Loucy (cell line): ENCODE measurements at regions not wholly inside any gene's neighbourhood (a gene's known extent, or its start where the extent isn't known, plus 50 kb on each side); places are given as distances from the start of the nearest gene placed in this dataset.

Experiments used
- H2AFZ ChIP-seq: fragments of 200-600 bp; sonication (generic); 2 replicates; pipeline ENCODE4 v1.6.0; 2016; ENCODE audit warnings: antibody characterized with exemption, mild to moderate bottlenecking, low read length, moderate library complexity
- H3F3A ChIP-seq: fragments of 200-600 bp; 2 replicates; pipeline ENCODE4 v1.6.0; 2016; ENCODE audit warnings: antibody characterized with exemption, low read depth, mild to moderate bottlenecking
- H3K27me3 ChIP-seq: fragments of 200-600 bp; sonication (generic); 2 replicates; pipeline ENCODE4 v1.6.1; 2014; ENCODE audit warnings: low read length, mild to moderate bottlenecking; ENCODE audit not compliant: insufficient read depth, poor library complexity, severe bottlenecking
- H3K36me3 ChIP-seq: fragments of 200-600 bp; sonication (generic); 2 replicates; pipeline ENCODE4 v1.6.1; 2016; ENCODE audit warnings: low read length; ENCODE audit not compliant: insufficient read depth
- H3K4me1 ChIP-seq: fragments of 200-600 bp; sonication (generic); 2 replicates; pipeline ENCODE4 v1.5.1; 2014; ENCODE audit warnings: low read length, mild to moderate bottlenecking; ENCODE audit not compliant: insufficient read depth, poor library complexity, severe bottlenecking
- H3K4me2 ChIP-seq: fragments of 200-600 bp; sonication (generic); 2 replicates; pipeline ENCODE4 v1.6.0; 2014; ENCODE audit warnings: antibody characterized with exemption, low read length, low read depth, mild to moderate bottlenecking; ENCODE audit not compliant: poor library complexity, severe bottlenecking
- H3K4me3 ChIP-seq: fragments of 200-600 bp; sonication (generic); 2 replicates; pipeline ENCODE4 v1.5.1; 2014; ENCODE audit warnings: low read length, mild to moderate bottlenecking, mixed read lengths; ENCODE audit not compliant: poor library complexity, severe bottlenecking
- H3K79me2 ChIP-seq: fragments of 200-600 bp; sonication (generic); 2 replicates; pipeline ENCODE4 v1.6.1; 2014; ENCODE audit warnings: low read length; ENCODE audit not compliant: insufficient read depth
- H3K9ac ChIP-seq: fragments of 200-600 bp; sonication (generic); 2 replicates; pipeline ENCODE4 v1.6.0; 2014; ENCODE audit warnings: mild to moderate bottlenecking, low read depth, low read length, moderate library complexity; ENCODE audit not compliant: poor library complexity, severe bottlenecking
- H3K9me2 ChIP-seq: fragments of 200-600 bp; sonication (generic); replicated peaks from 2 replicates; pipeline ENCODE4 v1.6.1; 2016; ENCODE audit warnings: low read depth, low read length, mixed read lengths
- H3K9me3 ChIP-seq: fragments of 200-600 bp; sonication (generic); 2 replicates; pipeline ENCODE4 v1.6.1; 2014; ENCODE audit warnings: mild to moderate bottlenecking, antibody characterized with exemption, low read length, low read depth; ENCODE audit not compliant: insufficient read depth
- H4K20me1 ChIP-seq: fragments of 200-600 bp; sonication (generic); 2 replicates; pipeline ENCODE4 v1.6.0; 2014; ENCODE audit warnings: antibody characterized with exemption, low read length, mild to moderate bottlenecking; ENCODE audit not compliant: insufficient read depth, poor library complexity, severe bottlenecking
- CTCF ChIP-seq: fragments of 200-600 bp; sonication (generic); conservative IDR thresholded peaks from 2 replicates; pipeline ENCODE4 v1.5.1; 2014; ENCODE audit warnings: mild to moderate bottlenecking, antibody characterized with exemption, low read length
- EZH2phosphoT487 ChIP-seq: fragments of 200-600 bp; IDR thresholded peaks from 2 replicates; pipeline ENCODE4 v1.6.1; 2018; ENCODE audit warnings: antibody characterized with exemption, mild to moderate bottlenecking, moderate library complexity, borderline replicate concordance

GRCh38 chr6:91298543-91299145 lies 711.8 kb upstream of the MAP3K7 start:
- no peak overlapping the region for H3K4me2 ChIP-seq
- H3K36me3 ChIP-seq = no peaks in the 10 kb centered on the region
- H3K79me2 ChIP-seq = no peaks in the 10 kb centered on the region
- no peak overlapping the region for H2AFZ ChIP-seq
- H3K9me3 ChIP-seq = no peaks in the 10 kb centered on the region
- H3K27me3 ChIP-seq = no peaks in the 10 kb centered on the region
- no peaks in the 10 kb centered on the region for H3K4me1 ChIP-seq
- H3K9ac ChIP-seq = no peak overlapping the region
- no peaks in the 10 kb centered on the region for H4K20me1 ChIP-seq
- H3F3A ChIP-seq = no peaks in the 10 kb centered on the region
- no peaks in the 10 kb centered on the region for H3K9me2 ChIP-seq
- no peak overlapping the region for H3K4me3 ChIP-seq
- TF ChIP-seq CTCF (no peak), EZH2phosphoT487 (no peak)

- no peaks in the 10 kb centered on the region for H3K9me3 ChIP-seq
- no peaks in the 10 kb centered on the region for H4K20me1 ChIP-seq
- no peak overlapping the region for H2AFZ ChIP-seq
- no peaks in the 10 kb centered on the region for H3K36me3 ChIP-seq
- H3F3A ChIP-seq = no peaks in the 10 kb centered on the region
- no peaks in the 10 kb centered on the region for H3K4me1 ChIP-seq
- H3K4me2 ChIP-seq = no peak overlapping the region
- no peaks in the 10 kb centered on the region for H3K27me3 ChIP-seq
- TF ChIP-seq EZH2phosphoT487 = no peak
- TF ChIP-seq CTCF = no peak
- no peak overlapping the region for H3K4me3 ChIP-seq
- no peaks in the 10 kb centered on the region for H3K79me2 ChIP-seq
- H3K9ac ChIP-seq = no peak overlapping the region
- no peaks in the 10 kb centered on the region for H3K9me2 ChIP-seq
Observed at GRCh38 chr6:91293395-91293794, 706.5 kb upstream of the MAP3K7 start.

- H3K9me3 ChIP-seq = no peaks in the 10 kb centered on the region
- no peak overlapping the region for H3K9ac ChIP-seq
- no peak for TF ChIP-seq EZH2phosphoT487
- TF ChIP-seq CTCF = no peak
- H3F3A ChIP-seq = no peaks in the 10 kb centered on the region
- no peaks in the 10 kb centered on the region for H3K27me3 ChIP-seq
- no peaks in the 10 kb centered on the region for H3K9me2 ChIP-seq
- H3K4me2 ChIP-seq = no peak overlapping the region
- H3K4me1 ChIP-seq = no peaks in the 10 kb centered on the region
- no peak overlapping the region for H3K4me3 ChIP-seq
- no peak overlapping the region for H2AFZ ChIP-seq
- no peaks in the 10 kb centered on the region for H4K20me1 ChIP-seq
- no peaks in the 10 kb centered on the region for H3K79me2 ChIP-seq
- H3K36me3 ChIP-seq = no peaks in the 10 kb centered on the region
Observed at GRCh38 chr6:91291071-91291470, 704.2 kb upstream of the MAP3K7 start.
